ENCODE measurements at regions not wholly inside any gene's neighbourhood (a gene's known extent, or its start where the extent isn't known, plus 50 kb on each side); places are given as distances from the start of the nearest gene placed in this dataset.

DNA sequence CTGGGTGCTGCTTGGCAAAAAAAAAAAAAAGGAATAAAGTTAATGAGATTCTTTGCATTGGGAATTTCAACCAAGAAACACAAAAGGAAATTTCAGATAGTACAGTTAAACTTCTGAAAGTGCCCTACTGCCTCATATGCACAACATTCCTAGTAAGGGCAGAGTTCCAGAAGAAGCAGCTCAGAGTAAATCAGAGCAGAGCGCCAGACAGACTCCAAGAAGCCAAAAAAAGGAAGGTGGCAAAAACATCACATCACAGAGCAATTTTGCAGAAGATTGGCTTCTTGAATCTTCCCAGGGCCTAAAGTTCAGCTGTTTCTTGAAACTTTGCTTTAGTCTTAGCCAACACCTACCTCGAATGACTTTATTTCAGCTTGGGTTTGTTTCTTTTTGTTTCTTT lies 544.1 kb downstream of the XPNPEP1 start:
- Mint-ChIP-seq H3K36me3 (ENCODE audit: low read depth) (no peaks in the 10 kb centered on the region), H3K27me3 (no peaks in the 10 kb centered on the region), H3K4me3 (no peak overlapping the region), H3K4me1 (no peaks in the 10 kb centered on the region), H3K9me3 (no peaks in the 10 kb centered on the region), H3K27ac (no peak overlapping the region)
- CTCF ChIA-PET, result no interaction called here
- intact Hi-C loops (cut with micrococcal nuclease), result no loop called here
- POLR2A ChIA-PET, result no interaction called here
- no peak for TF ChIP-seq CTCF (IDR thresholded peaks at IDR 0.05)
- DNase-seq, result no peak
- ATAC-seq (ENCODE audit: low read depth), result no peak

GRCh38 chr10:109374215-109374614 lies 549.1 kb downstream of the XPNPEP1 start:
- intact Hi-C loops (cut with micrococcal nuclease), result no loop called here

GRCh38 chr10:109359316-109359715 lies 564.0 kb downstream of the XPNPEP1 start:
- H3K4me1 Mint-ChIP-seq, result no peaks in the 10 kb centered on the region
- no peak overlapping the region for H3K4me3 Mint-ChIP-seq
- ChIA-PET CTCF (no interaction called here), POLR2A (no interaction called here)
- no peak for TF ChIP-seq CTCF (IDR thresholded peaks at IDR 0.05)
- H3K36me3 Mint-ChIP-seq (ENCODE audit: low read depth), result no peaks in the 10 kb centered on the region
- H3K9me3 Mint-ChIP-seq, result no peaks in the 10 kb centered on the region
- H3K27me3 Mint-ChIP-seq, result no peaks in the 10 kb centered on the region
- ATAC-seq (ENCODE audit: low read depth), result no peak
- no peak for DNase-seq
- intact Hi-C loops (cut with micrococcal nuclease), result no loop called here
- no peak overlapping the region for H3K27ac Mint-ChIP-seq

More at GRCh38 chr10:109374215-109374614, 549.1 kb downstream of the XPNPEP1 start:
- H3K4me1 Mint-ChIP-seq, result no peaks in the 10 kb centered on the region
- ChIA-PET POLR2A (no interaction called here), CTCF (no interaction called here)
- no peak for DNase-seq
- no peaks in the 10 kb centered on the region for H3K36me3 Mint-ChIP-seq (ENCODE audit: low read depth)
- no peaks in the 10 kb centered on the region for H3K9me3 Mint-ChIP-seq
- no peaks in the 10 kb centered on the region for H3K27me3 Mint-ChIP-seq
- ATAC-seq (ENCODE audit: low read depth), result no peak
- no peak overlapping the region for H3K27ac Mint-ChIP-seq
- H3K4me3 Mint-ChIP-seq, result no peak overlapping the region
- TF ChIP-seq CTCF (IDR thresholded peaks at IDR 0.05), result no peak

- Mint-ChIP-seq H3K27ac (no peak overlapping the region), H3K27me3 (no peaks in the 10 kb centered on the region), H3K4me3 (no peak overlapping the region), H3K9me3 (no peaks in the 10 kb centered on the region), H3K36me3 (ENCODE audit: low read depth) (no peaks in the 10 kb centered on the region), H3K4me1 (no peaks in the 10 kb centered on the region)
- POLR2A ChIA-PET, result no interaction called here
- CTCF ChIA-PET, result no interaction called here
- no peak for TF ChIP-seq CTCF (IDR thresholded peaks at IDR 0.05)
- DNase-seq, result no peak
- no peak for ATAC-seq (ENCODE audit: low read depth)
- intact Hi-C loops (cut with micrococcal nuclease), result no loop called here
Observed at GRCh38 chr10:109358325-109358724, 565.0 kb downstream of the XPNPEP1 start.

GRCh38 chr10:109348324-109348723 lies 575.0 kb downstream of the XPNPEP1 start:
- DNase-seq (no peak), ATAC-seq (ENCODE audit: low read depth) (no peak)
- TF ChIP-seq CTCF (IDR thresholded peaks at IDR 0.05), result no peak
- no peaks in the 10 kb centered on the region for H3K36me3 Mint-ChIP-seq (ENCODE audit: low read depth)
- H3K9me3 Mint-ChIP-seq, result peaks cover 8% of the 10 kb centered on the region
- ChIA-PET POLR2A (no interaction called here), CTCF (no interaction called here)
- H3K4me1 Mint-ChIP-seq, result no peaks in the 10 kb centered on the region
- H3K4me3 Mint-ChIP-seq, result no peak overlapping the region
- H3K27me3 Mint-ChIP-seq, result no peaks in the 10 kb centered on the region
- H3K27ac Mint-ChIP-seq, result no peak overlapping the region
- intact Hi-C loops (cut with micrococcal nuclease), result no loop called here
